ENCODE measurements at regions not wholly inside any gene's neighbourhood (a gene's known extent, or its start where the extent isn't known, plus 50 kb on each side); places are given as distances from the start of the nearest gene placed in this dataset.
"Not testable (repeated sequence)": the region's sequence is repeated elsewhere in the genome, so short reads cannot be mapped to it uniquely, and the experiment has no call there.

GRCh38 chr2:33707312-33707711 is 108.2 kb upstream of the FAM98A start:
- Histone ChIP-seq H3K9me3 (ENCODE audit: low read length) (no peaks in the 10 kb centered on the region), H3K4me1 (ENCODE audit: insufficient read depth, low read length) (peaks cover 3% of the 10 kb centered on the region), H3K27me3 (ENCODE audit: control insufficient read depth in 1 of 2, insufficient read depth in 2 of 2, low read length in 2 of 2) (no peaks in the 10 kb centered on the region), H3K36me3 (ENCODE audit: insufficient read depth, low read length) (no peaks in the 10 kb centered on the region), H3K9ac (ENCODE audit: low read length) (no peak overlapping the region), H3K27ac (ENCODE audit: low read depth, low read length) (no peak overlapping the region), H3K4me3 (ENCODE audit: low read depth in 1 of 2, low read length in 2 of 2) (no peak overlapping the region)

GRCh38 chr2:33706410-33706809 is 107.3 kb upstream of the FAM98A start:
- peaks cover 3% of the 10 kb centered on the region for H3K4me1 ChIP-seq (ENCODE audit: insufficient read depth, low read length)
- no peaks in the 10 kb centered on the region for H3K36me3 ChIP-seq (ENCODE audit: insufficient read depth, low read length)
- H3K27me3 ChIP-seq (ENCODE audit: control insufficient read depth in 1 of 2, insufficient read depth in 2 of 2, low read length in 2 of 2), result no peaks in the 10 kb centered on the region
- no peak overlapping the region for H3K9ac ChIP-seq (ENCODE audit: low read length)
- no peaks in the 10 kb centered on the region for H3K9me3 ChIP-seq (ENCODE audit: low read length)
- H3K4me3 ChIP-seq (ENCODE audit: low read depth in 1 of 2, low read length in 2 of 2), result no peak overlapping the region
- H3K27ac ChIP-seq (ENCODE audit: low read depth, low read length), result no peak overlapping the region

GRCh38 chr2:33704406-33704855 is 105.3 kb upstream of the FAM98A start:
- Histone ChIP-seq H3K9ac (ENCODE audit: low read length) (no peak overlapping the region), H3K4me3 (ENCODE audit: low read depth in 1 of 2, low read length in 2 of 2) (no peak overlapping the region), H3K9me3 (ENCODE audit: low read length) (no peaks in the 10 kb centered on the region), H3K27ac (ENCODE audit: low read depth, low read length) (no peak overlapping the region), H3K27me3 (ENCODE audit: control insufficient read depth in 1 of 2, insufficient read depth in 2 of 2, low read length in 2 of 2) (no peaks in the 10 kb centered on the region), H3K4me1 (ENCODE audit: insufficient read depth, low read length) (peaks cover 3% of the 10 kb centered on the region), H3K36me3 (ENCODE audit: insufficient read depth, low read length) (no peaks in the 10 kb centered on the region)

- Histone ChIP-seq H3K36me3 (ENCODE audit: insufficient read depth, low read length) (no peaks in the 10 kb centered on the region), H3K27ac (ENCODE audit: low read depth, low read length) (no peak overlapping the region)
Observed at GRCh38 chr2:33696234-33696633, 97.1 kb upstream of the FAM98A start.

GRCh38 chr2:33694904-33695303 is 95.8 kb upstream of the FAM98A start:
- Histone ChIP-seq H3K9me3 (ENCODE audit: low read length) (no peaks in the 10 kb centered on the region), H3K4me3 (ENCODE audit: low read depth in 1 of 2, low read length in 2 of 2) (no peak overlapping the region), H3K27me3 (ENCODE audit: control insufficient read depth in 1 of 2, insufficient read depth in 2 of 2, low read length in 2 of 2) (no peaks in the 10 kb centered on the region), H3K4me1 (ENCODE audit: insufficient read depth, low read length) (no peaks in the 10 kb centered on the region), H3K36me3 (ENCODE audit: insufficient read depth, low read length) (no peaks in the 10 kb centered on the region), H3K27ac (ENCODE audit: low read depth, low read length) (no peak overlapping the region), H3K9ac (ENCODE audit: low read length) (no peak overlapping the region)

More at GRCh38 chr2:33696234-33696633, 97.1 kb upstream of the FAM98A start:
- no peaks in the 10 kb centered on the region for H3K27me3 ChIP-seq (ENCODE audit: control insufficient read depth in 1 of 2, insufficient read depth in 2 of 2, low read length in 2 of 2)
- no peaks in the 10 kb centered on the region for H3K4me1 ChIP-seq (ENCODE audit: insufficient read depth, low read length)
- no peaks in the 10 kb centered on the region for H3K9me3 ChIP-seq (ENCODE audit: low read length)
- no peak overlapping the region for H3K4me3 ChIP-seq (ENCODE audit: low read depth in 1 of 2, low read length in 2 of 2)
- H3K9ac ChIP-seq (ENCODE audit: low read length), result no peak overlapping the region

- not testable (repeated sequence) for H3K36me3 ChIP-seq (ENCODE audit: insufficient read depth, low read length); H3K4me3 ChIP-seq (ENCODE audit: low read depth in 1 of 2, low read length in 2 of 2); H3K9ac ChIP-seq (ENCODE audit: low read length); H3K27ac ChIP-seq (ENCODE audit: low read depth, low read length); H3K4me1 ChIP-seq (ENCODE audit: insufficient read depth, low read length); H3K27me3 ChIP-seq (ENCODE audit: control insufficient read depth in 1 of 2, insufficient read depth in 2 of 2, low read length in 2 of 2); H3K9me3 ChIP-seq (ENCODE audit: low read length)
Observed at GRCh38 chr2:33690686-33691085, 91.6 kb upstream of the FAM98A start.

GRCh38 chr2:33681364-33681757 is 82.3 kb upstream of the FAM98A start:
- no peaks in the 10 kb centered on the region for H3K9me3 ChIP-seq (ENCODE audit: low read length)
- no peak overlapping the region for H3K9ac ChIP-seq (ENCODE audit: low read length)
- H3K4me3 ChIP-seq (ENCODE audit: low read depth in 1 of 2, low read length in 2 of 2), result no peak overlapping the region
- no peaks in the 10 kb centered on the region for H3K4me1 ChIP-seq (ENCODE audit: insufficient read depth, low read length)
- no peak overlapping the region for H3K27ac ChIP-seq (ENCODE audit: low read depth, low read length)
- no peaks in the 10 kb centered on the region for H3K36me3 ChIP-seq (ENCODE audit: insufficient read depth, low read length)
- no peaks in the 10 kb centered on the region for H3K27me3 ChIP-seq (ENCODE audit: control insufficient read depth in 1 of 2, insufficient read depth in 2 of 2, low read length in 2 of 2)

GRCh38 chr2:33680644-33681363 is 81.7 kb upstream of the FAM98A start:
- no peaks in the 10 kb centered on the region for H3K36me3 ChIP-seq (ENCODE audit: insufficient read depth, low read length)
- H3K27ac ChIP-seq (ENCODE audit: low read depth, low read length), result no peak overlapping the region
- no peaks in the 10 kb centered on the region for H3K27me3 ChIP-seq (ENCODE audit: control insufficient read depth in 1 of 2, insufficient read depth in 2 of 2, low read length in 2 of 2)
- H3K9me3 ChIP-seq (ENCODE audit: low read length), result no peaks in the 10 kb centered on the region
- H3K9ac ChIP-seq (ENCODE audit: low read length), result no peak overlapping the region
- H3K4me1 ChIP-seq (ENCODE audit: insufficient read depth, low read length), result no peaks in the 10 kb centered on the region
- no peak overlapping the region for H3K4me3 ChIP-seq (ENCODE audit: low read depth in 1 of 2, low read length in 2 of 2)

GRCh38 chr2:33678436-33678835 is 79.3 kb upstream of the FAM98A start:
- H3K27me3 ChIP-seq (ENCODE audit: control insufficient read depth in 1 of 2, insufficient read depth in 2 of 2, low read length in 2 of 2), result no peaks in the 10 kb centered on the region
- H3K36me3 ChIP-seq (ENCODE audit: insufficient read depth, low read length), result no peaks in the 10 kb centered on the region
- H3K9me3 ChIP-seq (ENCODE audit: low read length), result no peaks in the 10 kb centered on the region
- no peak overlapping the region for H3K9ac ChIP-seq (ENCODE audit: low read length)
- H3K27ac ChIP-seq (ENCODE audit: low read depth, low read length), result no peak overlapping the region
- no peaks in the 10 kb centered on the region for H3K4me1 ChIP-seq (ENCODE audit: insufficient read depth, low read length)
- no peak overlapping the region for H3K4me3 ChIP-seq (ENCODE audit: low read depth in 1 of 2, low read length in 2 of 2)

- no peak overlapping the region for H3K9ac ChIP-seq (ENCODE audit: low read length)
Observed at GRCh38 chr2:33673937-33674336, 74.8 kb upstream of the FAM98A start.

GRCh38 chr2:33672896-33673295 is 73.8 kb upstream of the FAM98A start:
- Histone ChIP-seq H3K4me1 (ENCODE audit: insufficient read depth, low read length) (no peaks in the 10 kb centered on the region), H3K9me3 (ENCODE audit: low read length) (no peaks in the 10 kb centered on the region), H3K4me3 (ENCODE audit: low read depth in 1 of 2, low read length in 2 of 2) (no peak overlapping the region), H3K27me3 (ENCODE audit: control insufficient read depth in 1 of 2, insufficient read depth in 2 of 2, low read length in 2 of 2) (no peaks in the 10 kb centered on the region), H3K36me3 (ENCODE audit: insufficient read depth, low read length) (no peaks in the 10 kb centered on the region), H3K27ac (ENCODE audit: low read depth, low read length) (no peak overlapping the region), H3K9ac (ENCODE audit: low read length) (no peak overlapping the region)

More at GRCh38 chr2:33673937-33674336, 74.8 kb upstream of the FAM98A start:
- no peaks in the 10 kb centered on the region for H3K4me1 ChIP-seq (ENCODE audit: insufficient read depth, low read length)
- H3K9me3 ChIP-seq (ENCODE audit: low read length), result no peaks in the 10 kb centered on the region
- no peak overlapping the region for H3K4me3 ChIP-seq (ENCODE audit: low read depth in 1 of 2, low read length in 2 of 2)
- no peaks in the 10 kb centered on the region for H3K36me3 ChIP-seq (ENCODE audit: insufficient read depth, low read length)
- no peak overlapping the region for H3K27ac ChIP-seq (ENCODE audit: low read depth, low read length)
- H3K27me3 ChIP-seq (ENCODE audit: control insufficient read depth in 1 of 2, insufficient read depth in 2 of 2, low read length in 2 of 2), result no peaks in the 10 kb centered on the region

GRCh38 chr2:33672389-33672788 is 73.3 kb upstream of the FAM98A start:
- Histone ChIP-seq H3K27me3 (ENCODE audit: control insufficient read depth in 1 of 2, insufficient read depth in 2 of 2, low read length in 2 of 2) (no peaks in the 10 kb centered on the region), H3K27ac (ENCODE audit: low read depth, low read length) (no peak overlapping the region), H3K9ac (ENCODE audit: low read length) (no peak overlapping the region), H3K4me3 (ENCODE audit: low read depth in 1 of 2, low read length in 2 of 2) (no peak overlapping the region), H3K36me3 (ENCODE audit: insufficient read depth, low read length) (no peaks in the 10 kb centered on the region), H3K9me3 (ENCODE audit: low read length) (no peaks in the 10 kb centered on the region), H3K4me1 (ENCODE audit: insufficient read depth, low read length) (no peaks in the 10 kb centered on the region)

Measured in muscle layer of colon (tissue), 2 donors.